H1 (cell line): ENCODE measurements at regions not wholly inside any gene's neighbourhood (a gene's known extent, or its start where the extent isn't known, plus 50 kb on each side); places are given as distances from the start of the nearest gene placed in this dataset.

Experiments used
- CTCF ChIA-PET: fragments of 300-600 bp; sonication (Branson Sonifier 250); formaldehyde crosslinking; loops from one replicate; lab custom pipeline; 2021; ENCODE audit not compliant: partially characterized antibody; lab: Charles Lee
- POLR2A ChIA-PET: fragments of 300-600 bp; sonication (Branson Sonifier 250); formaldehyde crosslinking; loops from one replicate; lab custom pipeline; 2021; ENCODE audit warnings: inconsistent platforms; ENCODE audit not compliant: partially characterized antibody; lab: Charles Lee
- DNase-seq, 2 experiments: peaks; one replicate each; pipeline versions ENCODE4 v3.0.0 to v3.0.0-alpha.2; 2010 to 2022; ENCODE audit warnings: low spot score in 2 of 2, low read depth in 1 of 2, mixed read lengths in 1 of 2
- FAIRE-seq: peaks from 2 replicates; lab custom pipeline; 2011; peaks lifted over from hg19 to GRCh38; lab: Jason Lieb, UNC
- H2AFZ ChIP-seq: 2 replicates; pipeline ENCODE4 v1.8.1; 2012; ENCODE audit warnings: low read length, inconsistent platforms
- H2AK5ac ChIP-seq: 2 replicates; pipeline ENCODE4 v1.6.1; 2013; ENCODE audit warnings: low read depth, low read length
- H2BK120ac ChIP-seq: replicated peaks from 2 replicates; pipeline ENCODE3; 2013; ENCODE audit warnings: low read depth, low read length, inconsistent platforms
- H2BK12ac ChIP-seq: 2 replicates; pipeline ENCODE4 v1.6.1; 2013; ENCODE audit warnings: low read depth, low read length
- H2BK15ac ChIP-seq: 2 replicates; pipeline ENCODE4 v1.6.1; 2013; ENCODE audit warnings: low read length
- H2BK20ac ChIP-seq: 2 replicates; pipeline ENCODE4 v1.6.1; 2013; ENCODE audit warnings: low read length
- H2BK5ac ChIP-seq: 2 replicates; pipeline ENCODE4 v1.6.1; 2013; ENCODE audit warnings: low read depth, low read length
- H3K14ac ChIP-seq: 2 replicates; pipeline ENCODE4 v1.6.1; 2013; ENCODE audit warnings: inconsistent platforms; ENCODE audit not compliant: insufficient read length
- H3K18ac ChIP-seq: 2 replicates; pipeline ENCODE4 v1.6.1; 2013; ENCODE audit warnings: low read length; ENCODE audit errors: extremely low read depth
- H3K23ac ChIP-seq: 2 replicates; pipeline ENCODE4 v1.6.1; 2013; ENCODE audit warnings: inconsistent platforms; ENCODE audit not compliant: insufficient read length
- H3K23me2 ChIP-seq: 2 replicates; pipeline ENCODE4 v1.6.1; 2013; ENCODE audit warnings: low read depth, low read length
- H3K27ac ChIP-seq: 2 replicates; pipeline ENCODE4 v1.6.1; 2011; ENCODE audit warnings: low read depth, low read length, inconsistent platforms
- H3K27me3 ChIP-seq, 4 experiments: replicated peaks in 1 of 4; 1 replicate in 1 of 4; 2 replicates in 3 of 4; pipeline versions ENCODE4 v1.6.1 to v1.8.1; 2011 to 2013; ENCODE audit warnings: low read length in 3 of 4, mild to moderate bottlenecking in 3 of 4, inconsistent platforms in 2 of 4, mixed read lengths in 2 of 4, moderate library complexity in 1 of 4; ENCODE audit not compliant: control insufficient read depth in 3 of 4, insufficient read depth in 3 of 4; ENCODE audit errors: extremely low read depth in 1 of 4
- H3K36me3 ChIP-seq, 4 experiments: 2 replicates each; pipeline versions ENCODE4 v1.6.1 to v1.8.1; 2011 to 2013; ENCODE audit warnings: mild to moderate bottlenecking in 4 of 4, low read length in 3 of 4, moderate library complexity in 2 of 4, control low read depth in 1 of 4, inconsistent platforms in 1 of 4; ENCODE audit not compliant: insufficient read depth in 4 of 4, control insufficient read depth in 2 of 4
- H3K4ac ChIP-seq: replicated peaks from 2 replicates; pipeline ENCODE3; 2013; ENCODE audit warnings: low read length, low read depth, mixed read lengths, inconsistent platforms; ENCODE audit not compliant: insufficient read length
- H3K4me1 ChIP-seq, 4 experiments: replicated peaks in 1 of 4; 1 replicate in 1 of 4; 2 replicates in 3 of 4; pipeline versions ENCODE4 v1.6.1 to v1.8.1; 2011 to 2013; ENCODE audit warnings: low read length in 3 of 4, inconsistent platforms in 2 of 4, mixed read lengths in 1 of 4; ENCODE audit not compliant: insufficient read depth in 4 of 4, control insufficient read depth in 3 of 4
- H3K4me2 ChIP-seq, 2 experiments: 2 replicates each; pipeline versions ENCODE4 v1.6.1 to v1.8.1; 2011 to 2013; ENCODE audit warnings: low read depth in 2 of 2, low read length in 2 of 2, control low read depth in 1 of 2, inconsistent platforms in 1 of 2, mild to moderate bottlenecking in 1 of 2; ENCODE audit not compliant: insufficient read depth in 1 of 2
- H3K4me3 ChIP-seq, 4 experiments: fragments of 200-600, 300-600 bp in 1 of 4; sonication (generic), shearing (Covaris generic), sonication (Bioruptor Twin) in 1 of 4; 2 replicates each; pipeline versions ENCODE4 v1.5.1 to v1.8.1; 2011 to 2016; ENCODE audit warnings: low read length in 4 of 4, low read depth in 3 of 4, control low read depth in 2 of 4, inconsistent platforms in 2 of 4, mild to moderate bottlenecking in 2 of 4, mixed read lengths in 1 of 4, moderate library complexity in 1 of 4; ENCODE audit not compliant: insufficient read depth in 2 of 4; ENCODE audit errors: extremely low read depth in 1 of 4
- H3K56ac ChIP-seq: replicated peaks from 2 replicates; pipeline ENCODE3; 2013; ENCODE audit warnings: low read depth, mild to moderate bottlenecking, mixed read lengths, low read length, inconsistent platforms; ENCODE audit not compliant: insufficient read length
- H3K79me1 ChIP-seq: 2 replicates; pipeline ENCODE4 v1.6.1; 2013; ENCODE audit warnings: low read depth, low read length, control low read depth
- H3K79me2 ChIP-seq, 2 experiments: 2 replicates each; pipeline versions ENCODE4 v1.6.1 to v1.8.1; 2012 to 2013; ENCODE audit warnings: low read length in 2 of 2, mild to moderate bottlenecking in 2 of 2, inconsistent platforms in 1 of 2; ENCODE audit not compliant: insufficient read depth in 2 of 2, control insufficient read depth in 1 of 2
- H3K9ac ChIP-seq, 4 experiments: replicated peaks in 1 of 4; 1 replicate in 1 of 4; 2 replicates in 3 of 4; pipeline versions ENCODE4 v1.6.1 to v1.8.1; 2011 to 2013; ENCODE audit warnings: low read depth in 3 of 4, low read length in 3 of 4, control low read depth in 2 of 4, mild to moderate bottlenecking in 2 of 4, moderate library complexity in 2 of 4, inconsistent platforms in 1 of 4; ENCODE audit errors: extremely low read depth in 1 of 4
- H3K9me3 ChIP-seq, 2 experiments: 2 replicates each; pipeline versions ENCODE4 v1.6.1 to v1.8.1; 2012 to 2013; ENCODE audit warnings: mild to moderate bottlenecking in 2 of 2, moderate library complexity in 2 of 2, control low read depth in 1 of 2, inconsistent platforms in 1 of 2, low read depth in 1 of 2, low read length in 1 of 2, mixed read lengths in 1 of 2; ENCODE audit not compliant: insufficient read depth in 2 of 2
- H4K20me1 ChIP-seq, 2 experiments: replicated peaks in 1 of 2; 2 replicates each; pipeline versions ENCODE3 to v1.8.1; 2011 to 2013; ENCODE audit warnings: inconsistent platforms in 2 of 2, low read length in 2 of 2, mild to moderate bottlenecking in 1 of 2; ENCODE audit not compliant: insufficient read depth in 2 of 2, control insufficient read depth in 1 of 2
- H4K5ac ChIP-seq: 2 replicates; pipeline ENCODE4 v1.6.1; 2013; ENCODE audit warnings: low read length, low read depth, mixed read lengths, inconsistent platforms; ENCODE audit not compliant: insufficient read length
- H4K8ac ChIP-seq: 2 replicates; pipeline ENCODE4 v1.8.0; 2013; ENCODE audit warnings: mild to moderate bottlenecking, moderate library complexity, low read length, inconsistent platforms; ENCODE audit not compliant: insufficient read depth; ENCODE audit errors: extremely low read depth
- H4K91ac ChIP-seq: replicated peaks from 2 replicates; pipeline ENCODE3; 2013; ENCODE audit warnings: low read length, mixed read lengths, inconsistent platforms; ENCODE audit not compliant: insufficient read length
- BACH1 ChIP-seq: IDR thresholded peaks from 2 replicates; pipeline ENCODE4 v1.6.1; 2012; ENCODE audit warnings: low read length, improper control_type of control experiment
- MAFK ChIP-seq: IDR thresholded peaks from 2 replicates; pipeline ENCODE4 v1.6.1; 2012; ENCODE audit warnings: low read depth, mild to moderate bottlenecking, improper control_type of control experiment, low read length
- MAX ChIP-seq: IDR thresholded peaks from 2 replicates; pipeline ENCODE4 v1.6.1; 2012; ENCODE audit warnings: inconsistent platforms
- NANOG ChIP-seq: IDR thresholded peaks from 2 replicates; pipeline ENCODE4 v1.6.1; 2011; ENCODE audit warnings: low read length, low read depth, mild to moderate bottlenecking, inconsistent platforms; ENCODE audit not compliant: insufficient read depth, poor library complexity, severe bottlenecking
- TAF7 ChIP-seq: optimal IDR thresholded peaks from 2 replicates; pipeline ENCODE3; 2011; ENCODE audit warnings: low read depth, mild to moderate bottlenecking, inconsistent platforms, low read length, moderate library complexity, borderline replicate concordance
- WGBS, 2 experiments: shearing (Covaris generic) in 1 of 2; methylation state at CpG; one replicate each; pipeline versions ENCODE4 v1.1.6 to v1.1.7; 2013 to 2015; ENCODE audit warnings: low lambda C conversion rate in 2 of 2, mixed read lengths in 2 of 2, inconsistent platforms in 1 of 2, low coverage in 1 of 2, missing lambda C conversion rate in 1 of 2; ENCODE audit not compliant: insufficient replicate concordance in 2 of 2, insufficient coverage in 1 of 2, insufficient read length in 1 of 2; ENCODE audit errors: extremely low coverage in 1 of 2, missing lambda C conversion rate in 1 of 2; 5-methylcytosine and 5-hydroxymethylcytosine counted together

GRCh38 chr13:90547272-90547790 is 800.2 kb upstream of the MIR17HG start:
- H3K4ac ChIP-seq, result no peak overlapping the region
- no peak overlapping the region for H3K4me3 ChIP-seq
- H4K20me1 ChIP-seq, result no peaks in the 10 kb centered on the region
- no peak overlapping the region for H3K18ac ChIP-seq
- no peak overlapping the region for H4K91ac ChIP-seq
- H3K14ac ChIP-seq, result no peak overlapping the region
- FAIRE-seq (no peak), DNase-seq (no peak)
- no peaks in the 10 kb centered on the region for H3K27me3 ChIP-seq
- H3K27ac ChIP-seq, result no peak overlapping the region
- peaks cover 19 to 22% of the 10 kb centered on the region in 2 experiments for H3K9me3 ChIP-seq
- no peak overlapping the region for H3K23ac ChIP-seq
- POLR2A ChIA-PET, result no interaction called here
- CTCF ChIA-PET, result no interaction called here
- H2BK12ac ChIP-seq, result no peak overlapping the region
- H3K56ac ChIP-seq, result no peak overlapping the region
- H4K8ac ChIP-seq, result no peak overlapping the region
- no peak overlapping the region for H2AFZ ChIP-seq
- no peak overlapping the region for H2BK5ac ChIP-seq
- no peak overlapping the region for H2BK15ac ChIP-seq
- H2AK5ac ChIP-seq, result no peak overlapping the region
- no peak overlapping the region for H3K9ac ChIP-seq
- no peak overlapping the region for H4K5ac ChIP-seq
- no peak for TF ChIP-seq TAF7
- TF ChIP-seq BACH1, result no peak
- TF ChIP-seq MAFK, result no peak
- TF ChIP-seq MAX, result no peak
- TF ChIP-seq NANOG, result no peak
- H3K36me3 ChIP-seq, result 0 out of 8 replicates have a peak, but pooled peaks cover 0 to 3% (median 0%) of the 10 kb centered on the region in 4 experiments
- 100% methylated on average over 2 of the region's 2 CpGs; no CpG with 5 or more reads in 1 of the 2 experiments for WGBS, 2 experiments
- no peak overlapping the region for H2BK120ac ChIP-seq
- H3K23me2 ChIP-seq, result no peaks in the 10 kb centered on the region
- no peaks in the 10 kb centered on the region for H3K4me1 ChIP-seq
- no peaks in the 10 kb centered on the region for H3K79me2 ChIP-seq
- no peak overlapping the region for H2BK20ac ChIP-seq
- H3K4me2 ChIP-seq, result no peak overlapping the region
- no peaks in the 10 kb centered on the region for H3K79me1 ChIP-seq
